Naive thymus-derived CD4-positive, alpha-beta T cell (primary cell): ENCODE measurements at regions not wholly inside any gene's neighbourhood (a gene's known extent, or its start where the extent isn't known, plus 50 kb on each side); places are given as distances from the start of the nearest gene placed in this dataset.
"Not testable (repeated sequence)": the region's sequence is repeated elsewhere in the genome, so short reads cannot be mapped to it uniquely, and the experiment has no call there.

Experiments used
- ATAC-seq: fragments of 150-1000 bp; cut with Tn5 transposase; 2 replicates; pipeline ENCODE4 v1.10.0; 2021; ENCODE audit warnings: mild to moderate bottlenecking, moderate library complexity
- CTCF ChIA-PET: fragments of 350-600 bp; sonication (Branson Sonifier 250); formaldehyde crosslinking; loops from one replicate; lab custom pipeline; 2021; ENCODE audit warnings: antibody characterized with exemption; lab: Charles Lee
- POLR2A ChIA-PET: fragments of 350-600 bp; sonication (Branson Sonifier 250); formaldehyde crosslinking; loops from one replicate; lab custom pipeline; 2021; ENCODE audit warnings: antibody characterized with exemption, inconsistent platforms; lab: Charles Lee
- DNase-seq, 9 donors: peaks; one replicate each; pipeline versions ENCODE4 v3.0.0 to v3.0.0-alpha.2; 2020 to 2022; ENCODE audit warnings: mixed read lengths in 1 of 9
- H3K27ac ChIP-seq: one replicate; pipeline ENCODE4 v1.7.0; 2013; ENCODE audit warnings: mild to moderate bottlenecking, low read depth, low read length, moderate library complexity
- H3K27me3 ChIP-seq, 2 donors: one replicate each; pipeline ENCODE4 v1.7.0; 2013; ENCODE audit warnings: low read length in 2 of 2, mild to moderate bottlenecking in 2 of 2, moderate library complexity in 2 of 2; ENCODE audit not compliant: control insufficient read depth in 2 of 2, insufficient read depth in 2 of 2
- H3K36me3 ChIP-seq, 3 experiments: 1 replicate in 2 of 3; 2 replicates in 1 of 3; pipeline ENCODE4 v1.7.0; 2013; ENCODE audit warnings: low read length in 3 of 3, mild to moderate bottlenecking in 3 of 3, moderate library complexity in 1 of 3; ENCODE audit not compliant: insufficient read depth in 3 of 3, control insufficient read depth in 2 of 3
- H3K4me1 ChIP-seq, 2 donors: one replicate each; pipeline ENCODE4 v1.7.0; 2013; ENCODE audit warnings: low read length in 2 of 2, mild to moderate bottlenecking in 2 of 2, moderate library complexity in 1 of 2; ENCODE audit not compliant: control insufficient read depth in 2 of 2, insufficient read depth in 2 of 2
- H3K4me3 ChIP-seq: 2 replicates; pipeline ENCODE4 v1.7.0; 2013; ENCODE audit warnings: mild to moderate bottlenecking, low read length
- H3K9me3 ChIP-seq, 3 experiments: 1 replicate in 2 of 3; 2 replicates in 1 of 3; pipeline ENCODE4 v1.7.0; 2013; ENCODE audit warnings: low read length in 3 of 3; ENCODE audit not compliant: control insufficient read depth in 2 of 3
- H3K27ac Mint-ChIP-seq, 9 donors: one replicate each; pipeline ENCODE4 v1.8.0; 2020 to 2022; ENCODE audit warnings: mixed read lengths in 9 of 9, mild to moderate bottlenecking in 8 of 9, moderate library complexity in 5 of 9, inconsistent platforms in 2 of 9
- H3K27me3 Mint-ChIP-seq, 5 donors: one replicate each; pipeline ENCODE4 v1.8.0; 2021 to 2022; ENCODE audit warnings: mixed read lengths in 5 of 5, mild to moderate bottlenecking in 1 of 5
- H3K36me3 Mint-ChIP-seq, 5 donors: one replicate each; pipeline ENCODE4 v1.8.0; 2020 to 2022; ENCODE audit warnings: mixed read lengths in 5 of 5, mild to moderate bottlenecking in 3 of 5, inconsistent platforms in 1 of 5
- H3K4me1 Mint-ChIP-seq, 7 donors: one replicate each; pipeline ENCODE4 v1.8.0; 2020 to 2022; ENCODE audit warnings: mixed read lengths in 7 of 7, mild to moderate bottlenecking in 3 of 7, inconsistent platforms in 1 of 7
- H3K4me3 Mint-ChIP-seq, 10 donors: one replicate each; pipeline ENCODE4 v1.8.0; 2020 to 2022; ENCODE audit warnings: mild to moderate bottlenecking in 10 of 10, mixed read lengths in 10 of 10, moderate library complexity in 6 of 10, inconsistent platforms in 2 of 10
- H3K9me3 Mint-ChIP-seq, 11 donors: one replicate each; pipeline ENCODE4 v1.8.0; 2020 to 2022; ENCODE audit warnings: mixed read lengths in 11 of 11, mild to moderate bottlenecking in 4 of 11, inconsistent platforms in 1 of 11, moderate library complexity in 1 of 11
- intact Hi-C, 2 donors: fragments of 100-400 bp; cut with micrococcal nuclease; formaldehyde crosslinking; loops; one replicate each; pipeline ENCODE4 v1.15.1; 2023

- no peaks in the 10 kb centered on the region for H3K4me1 ChIP-seq
- POLR2A ChIA-PET, result no interaction called here
- Mint-ChIP-seq H3K9me3 (peaks cover 0 to 2% (median 0%) of the 10 kb centered on the region in 11 donors), H3K36me3 (no peaks in the 10 kb centered on the region), H3K27me3 (peaks cover 0 to 11% (median 0%) of the 10 kb centered on the region in 5 donors), H3K4me3 (no peak overlapping the region), H3K27ac (no peak overlapping the region), H3K4me1 (peaks cover 0 to under 1% (median 0%) of the 10 kb centered on the region in 7 donors)
- no peak for ATAC-seq
- H3K27me3 ChIP-seq, result no peaks in the 10 kb centered on the region
- intact Hi-C loops, result no loop called here
- CTCF ChIA-PET, result no interaction called here
- no peak for DNase-seq
- no peak overlapping the region for H3K4me3 ChIP-seq
- H3K27ac ChIP-seq, result no peak overlapping the region
- H3K9me3 ChIP-seq, result no peaks in the 10 kb centered on the region
- H3K36me3 ChIP-seq, result no peaks in the 10 kb centered on the region
Observed at GRCh38 chr17:27944546-27945332, 51.6 kb upstream of the LYRM9 start.

- no peak overlapping the region for H3K4me3 ChIP-seq
- intact Hi-C loops, result no loop called here
- no peaks in the 10 kb centered on the region for H3K36me3 ChIP-seq
- ChIA-PET POLR2A (no interaction called here), CTCF (no interaction called here)
- H3K27me3 ChIP-seq, result no peaks in the 10 kb centered on the region
- H3K27me3 Mint-ChIP-seq, result peaks cover 0 to 9% (median 0%) of the 10 kb centered on the region in 5 donors
- no peaks in the 10 kb centered on the region for H3K36me3 Mint-ChIP-seq
- DNase-seq (no peak), ATAC-seq (no peak)
- H3K4me3 Mint-ChIP-seq, result no peak overlapping the region
- no peaks in the 10 kb centered on the region for H3K9me3 ChIP-seq
- H3K27ac ChIP-seq, result no peak overlapping the region
- no peak overlapping the region for H3K27ac Mint-ChIP-seq
- H3K4me1 ChIP-seq, result no peaks in the 10 kb centered on the region
- H3K4me1 Mint-ChIP-seq, result peaks cover 0 to 2% (median 0%) of the 10 kb centered on the region in 7 donors
- peaks cover 0 to 2% (median 0%) of the 10 kb centered on the region in 11 donors for H3K9me3 Mint-ChIP-seq
Observed at GRCh38 chr17:27945333-27945616, 52.1 kb upstream of the LYRM9 start.

DNA sequence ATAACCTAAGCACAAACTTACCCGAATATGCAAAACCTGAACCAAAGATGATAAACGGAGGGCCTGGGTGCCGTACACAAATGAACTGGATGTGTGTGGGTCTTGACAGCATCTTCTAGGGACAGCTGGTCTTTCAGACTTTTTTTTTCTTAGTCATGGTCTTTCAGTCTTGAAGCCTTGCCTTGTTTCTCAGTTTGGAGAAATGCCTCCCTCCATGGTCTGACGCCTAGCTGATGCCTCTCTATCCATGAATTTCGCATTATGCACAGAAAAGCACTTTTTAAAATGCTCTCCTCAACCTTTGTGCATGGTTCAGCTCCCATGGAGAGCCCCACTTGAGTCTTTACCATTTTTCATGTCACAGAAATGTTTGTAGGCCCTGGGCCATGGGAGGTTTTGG is 52.8 kb upstream of the LYRM9 start:
- ATAC-seq, result no peak
- intact Hi-C loops, result no loop called here
- Histone ChIP-seq H3K9me3 (no peaks in the 10 kb centered on the region), H3K4me3 (no peak overlapping the region), H3K36me3 (no peaks in the 10 kb centered on the region), H3K27ac (no peak overlapping the region), H3K27me3 (no peaks in the 10 kb centered on the region), H3K4me1 (no peaks in the 10 kb centered on the region)
- Mint-ChIP-seq H3K27me3 (peaks cover 0 to 11% (median 1%) of the 10 kb centered on the region in 5 donors), H3K36me3 (no peaks in the 10 kb centered on the region), H3K4me1 (peaks cover 0 to 2% (median 0%) of the 10 kb centered on the region in 7 donors), H3K4me3 (no peak overlapping the region), H3K27ac (peak overlapping the region in 1 of 9 donors; percentile 7), H3K9me3 (peaks cover 0 to 2% (median 0%) of the 10 kb centered on the region in 11 donors)
- ChIA-PET CTCF (no interaction called here), POLR2A (no interaction called here)
- no peak for DNase-seq

DNA sequence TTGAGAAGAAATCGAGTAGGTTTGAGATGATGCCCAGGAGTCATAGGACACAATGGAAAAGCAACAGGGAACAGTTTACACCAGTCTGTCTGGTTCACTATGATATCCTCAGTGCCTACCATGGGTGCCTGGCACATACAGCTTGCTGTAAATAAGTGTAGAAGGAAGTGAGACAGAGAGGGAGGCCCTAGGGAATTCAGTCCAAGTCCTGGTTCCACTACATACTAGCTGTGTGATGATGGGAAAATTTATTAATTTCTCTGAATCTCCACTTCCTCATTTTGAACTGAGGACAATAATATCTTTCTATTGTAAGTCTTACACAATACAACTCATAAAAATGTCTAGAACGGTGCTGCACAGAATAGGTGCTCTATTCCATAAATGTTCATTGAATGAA is 53.3 kb upstream of the LYRM9 start:
- H3K27me3 Mint-ChIP-seq, result peaks cover 1 to 10% (median 5%) of the 10 kb centered on the region in 5 donors
- no peak overlapping the region for H3K4me3 ChIP-seq
- H3K4me1 Mint-ChIP-seq, result peaks cover 0 to 2% (median 0%) of the 10 kb centered on the region in 7 donors
- no peaks in the 10 kb centered on the region for H3K4me1 ChIP-seq
- DNase-seq (no peak), ATAC-seq (no peak)
- no peaks in the 10 kb centered on the region for H3K36me3 ChIP-seq
- ChIA-PET POLR2A (no interaction called here), CTCF (no interaction called here)
- peaks cover 0 to 2% (median 0%) of the 10 kb centered on the region in 11 donors for H3K9me3 Mint-ChIP-seq
- H3K27ac ChIP-seq, result no peak overlapping the region
- no peak overlapping the region for H3K4me3 Mint-ChIP-seq
- intact Hi-C loops, result no loop called here
- no peak overlapping the region for H3K27ac Mint-ChIP-seq
- H3K27me3 ChIP-seq, result no peaks in the 10 kb centered on the region
- no peaks in the 10 kb centered on the region for H3K9me3 ChIP-seq
- no peaks in the 10 kb centered on the region for H3K36me3 Mint-ChIP-seq

GRCh38 chr17:27947005-27947406 is 53.8 kb upstream of the LYRM9 start:
- no peak for DNase-seq
- H3K4me3 Mint-ChIP-seq, result no peak overlapping the region
- Histone ChIP-seq H3K36me3 (no peaks in the 10 kb centered on the region), H3K27me3 (no peaks in the 10 kb centered on the region), H3K9me3 (no peaks in the 10 kb centered on the region), H3K27ac (no peak overlapping the region), H3K4me1 (no peaks in the 10 kb centered on the region), H3K4me3 (no peak overlapping the region)
- intact Hi-C loops, result no loop called here
- no peak for ATAC-seq
- ChIA-PET POLR2A (no interaction called here), CTCF (no interaction called here)
- no peaks in the 10 kb centered on the region for H3K36me3 Mint-ChIP-seq
- H3K9me3 Mint-ChIP-seq, result peaks cover 0 to 2% (median 0%) of the 10 kb centered on the region in 11 donors
- peaks cover 2 to 12% (median 6%) of the 10 kb centered on the region in 5 donors for H3K27me3 Mint-ChIP-seq
- H3K4me1 Mint-ChIP-seq, result peaks cover 0 to 2% (median 0%) of the 10 kb centered on the region in 7 donors
- no peak overlapping the region for H3K27ac Mint-ChIP-seq

- Histone ChIP-seq H3K36me3 (no peaks in the 10 kb centered on the region), H3K27me3 (no peaks in the 10 kb centered on the region), H3K4me1 (no peaks in the 10 kb centered on the region), H3K27ac (no peak overlapping the region), H3K4me3 (no peak overlapping the region), H3K9me3 (no peaks in the 10 kb centered on the region)
- POLR2A ChIA-PET, result no interaction called here
- no peak overlapping the region for H3K4me3 Mint-ChIP-seq
- no peaks in the 10 kb centered on the region for H3K36me3 Mint-ChIP-seq
- H3K4me1 Mint-ChIP-seq, result peaks cover 0 to 5% (median 0%) of the 10 kb centered on the region in 7 donors
- CTCF ChIA-PET, result no interaction called here
- H3K9me3 Mint-ChIP-seq, result peaks cover 0 to 2% (median 0%) of the 10 kb centered on the region in 11 donors
- no peak for ATAC-seq
- intact Hi-C loops, result no loop called here
- no peak overlapping the region for H3K27ac Mint-ChIP-seq
- DNase-seq, result no peak
- peaks cover 6 to 17% (median 10%) of the 10 kb centered on the region in 5 donors for H3K27me3 Mint-ChIP-seq
Observed at GRCh38 chr17:27949304-27949703, 56.1 kb upstream of the LYRM9 start.

DNA sequence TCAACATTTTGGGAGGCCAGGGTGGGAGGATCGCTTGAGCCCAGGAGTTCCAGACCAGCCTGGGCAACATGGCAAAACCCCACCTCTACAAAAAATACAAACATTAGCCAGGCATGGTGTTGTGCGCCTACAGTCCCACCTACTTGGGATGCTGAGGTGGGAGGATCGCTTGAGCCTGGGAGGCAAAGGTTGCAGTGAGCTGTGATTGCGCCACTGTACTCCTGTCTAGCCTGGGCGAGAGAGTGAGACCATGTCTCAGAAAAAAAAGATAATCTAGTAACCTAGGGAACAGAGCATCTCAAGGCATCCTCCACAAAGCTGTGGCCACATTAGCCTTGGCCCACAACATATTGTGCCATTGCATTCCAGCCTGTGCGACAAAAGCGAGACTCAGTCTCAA is 57.1 kb upstream of the LYRM9 start:
- H3K9me3 Mint-ChIP-seq, H3K27me3 ChIP-seq, POLR2A ChIA-PET, ATAC-seq, CTCF ChIA-PET, H3K4me3 ChIP-seq, H3K36me3 ChIP-seq, H3K36me3 Mint-ChIP-seq, H3K27ac ChIP-seq, H3K4me1 Mint-ChIP-seq, H3K4me1 ChIP-seq, intact Hi-C loops, H3K27ac Mint-ChIP-seq, H3K4me3 Mint-ChIP-seq, H3K9me3 ChIP-seq, DNase-seq: not testable (repeated sequence)
- peaks cover 6 to 17% (median 10%) of the 10 kb centered on the region in 5 donors for H3K27me3 Mint-ChIP-seq
